ENCODE measurements at regions not wholly inside any gene's neighbourhood (a gene's known extent, or its start where the extent isn't known, plus 50 kb on each side); places are given as distances from the start of the nearest gene placed in this dataset.
"Not testable (repeated sequence)": the region's sequence is repeated elsewhere in the genome, so short reads cannot be mapped to it uniquely, and the experiment has no call there.

DNA sequence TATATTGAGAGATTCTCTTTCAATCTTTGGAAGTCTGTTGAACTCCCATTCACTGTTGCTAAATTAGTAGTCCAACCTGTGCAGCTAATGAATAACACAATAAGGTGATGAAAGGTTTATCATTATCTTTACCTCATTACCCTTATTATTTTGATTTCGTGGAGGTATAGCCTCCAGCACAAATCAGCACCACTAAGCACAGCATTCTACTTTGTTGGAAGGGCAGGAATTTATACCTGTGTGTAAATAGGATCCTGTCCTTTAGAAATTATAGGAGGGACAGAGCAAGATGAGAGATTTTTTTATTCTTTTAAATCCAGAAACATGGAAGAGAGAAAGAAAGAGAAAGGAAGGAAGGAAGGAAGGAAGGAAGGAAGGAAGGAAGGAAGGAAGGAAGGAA lies 454.1 kb downstream of the PDGFC start:
- 60 to 68% methylated on average over 1 of the region's 1 CpG for WGBS, 2 donors
- Histone ChIP-seq H3K4me1 (no peaks in the 10 kb centered on the region), H3K27ac (no peak overlapping the region), H3K9me3 (no peaks in the 10 kb centered on the region), H3K4me3 (no peak overlapping the region), H3K36me3 (no peaks in the 10 kb centered on the region), H3K27me3 (no peaks in the 10 kb centered on the region)
- no peak for DNase-seq (ENCODE audit: low spot score in 2 of 2)
- TF ChIP-seq, protein P1, sequence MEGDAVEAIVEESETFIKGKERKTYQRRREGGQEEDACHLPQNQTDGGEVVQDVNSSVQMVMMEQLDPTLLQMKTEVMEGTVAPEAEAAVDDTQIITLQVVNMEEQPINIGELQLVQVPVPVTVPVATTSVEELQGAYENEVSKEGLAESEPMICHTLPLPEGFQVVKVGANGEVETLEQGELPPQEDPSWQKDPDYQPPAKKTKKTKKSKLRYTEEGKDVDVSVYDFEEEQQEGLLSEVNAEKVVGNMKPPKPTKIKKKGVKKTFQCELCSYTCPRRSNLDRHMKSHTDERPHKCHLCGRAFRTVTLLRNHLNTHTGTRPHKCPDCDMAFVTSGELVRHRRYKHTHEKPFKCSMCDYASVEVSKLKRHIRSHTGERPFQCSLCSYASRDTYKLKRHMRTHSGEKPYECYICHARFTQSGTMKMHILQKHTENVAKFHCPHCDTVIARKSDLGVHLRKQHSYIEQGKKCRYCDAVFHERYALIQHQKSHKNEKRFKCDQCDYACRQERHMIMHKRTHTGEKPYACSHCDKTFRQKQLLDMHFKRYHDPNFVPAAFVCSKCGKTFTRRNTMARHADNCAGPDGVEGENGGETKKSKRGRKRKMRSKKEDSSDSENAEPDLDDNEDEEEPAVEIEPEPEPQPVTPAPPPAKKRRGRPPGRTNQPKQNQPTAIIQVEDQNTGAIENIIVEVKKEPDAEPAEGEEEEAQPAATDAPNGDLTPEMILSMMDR (IDR thresholded peaks at IDR 0.05): no peak
- TF ChIP-seq EP300 (IDR thresholded peaks at IDR 0.05): no peak
- TF ChIP-seq POLR2A (IDR thresholded peaks at IDR 0.05): no peak

- H3K27me3 ChIP-seq: no peaks in the 10 kb centered on the region
- no peaks in the 10 kb centered on the region for H3K36me3 ChIP-seq
- DNase-seq (ENCODE audit: low spot score in 2 of 2): no peak
- no peaks in the 10 kb centered on the region for H3K4me1 ChIP-seq
- TF ChIP-seq POLR2A (IDR thresholded peaks at IDR 0.05) (no peak), EP300 (IDR thresholded peaks at IDR 0.05) (no peak)
- TF ChIP-seq, protein P1 (IDR thresholded peaks at IDR 0.05): no peak
- 93 to 98% methylated on average over 1 of the region's 1 CpG for WGBS, 2 donors
- no peak overlapping the region for H3K4me3 ChIP-seq
- no peak overlapping the region for H3K27ac ChIP-seq
- no peaks in the 10 kb centered on the region for H3K9me3 ChIP-seq
Observed at GRCh38 chr4:156516698-156517097, 454.9 kb downstream of the PDGFC start.

DNA sequence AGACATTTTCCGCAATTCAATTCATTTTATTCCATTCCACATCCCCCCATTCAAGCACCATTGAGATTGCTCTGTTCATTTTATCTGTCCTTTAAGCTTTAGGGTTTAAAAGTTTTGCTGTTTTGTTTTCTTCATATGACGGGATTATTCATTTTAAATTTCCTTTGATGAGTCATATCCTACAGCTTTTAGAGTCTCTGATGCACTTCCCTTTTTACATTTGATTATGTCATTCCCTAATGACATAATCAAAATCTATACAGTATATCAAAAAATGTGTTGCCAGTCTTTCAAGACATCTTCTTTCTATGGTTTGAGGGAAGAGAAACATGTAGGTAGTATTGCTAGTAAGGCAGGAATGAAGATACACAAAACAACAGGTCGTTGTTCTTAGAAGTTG lies 456.3 kb downstream of the PDGFC start:
- H3K4me1 ChIP-seq: no peaks in the 10 kb centered on the region
- H3K27ac ChIP-seq: no peak overlapping the region
- no peak overlapping the region for H3K4me3 ChIP-seq
- H3K9me3 ChIP-seq: no peaks in the 10 kb centered on the region
- 73 to 83% methylated on average over 3 of the region's 3 CpGs for WGBS, 2 donors
- H3K27me3 ChIP-seq: no peaks in the 10 kb centered on the region
- H3K36me3 ChIP-seq: no peaks in the 10 kb centered on the region
- DNase-seq (ENCODE audit: low spot score in 2 of 2): no peak
- TF ChIP-seq EP300 (IDR thresholded peaks at IDR 0.05) (no peak), POLR2A (IDR thresholded peaks at IDR 0.05) (no peak)
- TF ChIP-seq, protein P1 (IDR thresholded peaks at IDR 0.05): no peak

GRCh38 chr4:156512622-156513021 lies 459.0 kb downstream of the PDGFC start:
- whole genome bisulfite sequencing, 2 donors: 34 to 44% methylated on average over 2 of the region's 2 CpGs
- Histone ChIP-seq H3K27me3 (no peaks in the 10 kb centered on the region), H3K9me3 (peaks cover 0 to 4% (median 0%) of the 10 kb centered on the region in 4 donors), H3K4me1 (no peaks in the 10 kb centered on the region), H3K27ac (no peak overlapping the region), H3K36me3 (no peaks in the 10 kb centered on the region), H3K4me3 (no peak overlapping the region)
- TF ChIP-seq, protein P1 (IDR thresholded peaks at IDR 0.05): no peak
- TF ChIP-seq EP300 (IDR thresholded peaks at IDR 0.05) (no peak), POLR2A (IDR thresholded peaks at IDR 0.05) (no peak)
- no peak for DNase-seq (ENCODE audit: low spot score in 2 of 2)

- 80 to 93% methylated on average over 1 of the region's 1 CpG for WGBS, 2 donors
- H3K27me3 ChIP-seq; DNase-seq (ENCODE audit: low spot score in 2 of 2); H3K27ac ChIP-seq; H3K9me3 ChIP-seq; H3K36me3 ChIP-seq; H3K4me1 ChIP-seq; H3K4me3 ChIP-seq: not testable (repeated sequence)
Observed at GRCh38 chr4:156509921-156510320, 461.7 kb downstream of the PDGFC start.

DNA sequence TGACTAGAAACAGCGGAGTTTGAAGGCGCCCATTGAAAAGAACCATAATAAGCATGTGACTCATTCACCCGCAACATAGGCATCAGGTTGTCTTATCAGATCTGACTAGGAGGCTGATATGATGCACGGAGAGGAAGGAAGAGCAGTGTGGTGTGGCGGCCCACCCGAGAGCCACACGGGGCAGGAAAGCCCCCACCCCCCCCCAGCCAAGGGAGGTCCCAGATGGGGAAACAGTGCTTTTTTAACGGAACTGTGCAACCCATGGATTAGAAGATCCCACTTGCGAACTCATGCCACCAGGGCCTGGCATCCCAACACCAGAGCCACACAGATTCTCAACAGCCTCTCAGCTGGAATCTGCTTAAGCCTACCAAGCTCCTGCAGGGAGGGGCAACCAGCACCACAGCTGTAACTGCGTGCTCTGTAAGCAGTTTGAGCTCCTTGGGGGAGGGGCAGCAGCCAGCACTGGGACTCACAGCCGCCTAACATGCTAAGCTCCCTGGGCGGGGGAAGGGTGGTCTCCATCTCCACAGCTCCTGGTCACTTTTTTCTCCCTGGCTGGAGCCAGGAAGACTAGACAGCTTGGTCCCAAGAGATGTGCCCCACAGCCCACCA lies 466.2 kb downstream of the PDGFC start:
- Histone ChIP-seq H3K4me1 (no peaks in the 10 kb centered on the region), H3K27me3 (no peaks in the 10 kb centered on the region), H3K27ac (no peak overlapping the region), H3K36me3 (no peaks in the 10 kb centered on the region), H3K4me3 (no peak overlapping the region), H3K9me3 (peaks cover 0 to 4% (median 0%) of the 10 kb centered on the region in 4 donors)
- DNase-seq (ENCODE audit: low spot score in 2 of 2): no peak
- no peak for TF ChIP-seq POLR2A (IDR thresholded peaks at IDR 0.05)
- no peak for TF ChIP-seq EP300 (IDR thresholded peaks at IDR 0.05)
- TF ChIP-seq, protein P1 (IDR thresholded peaks at IDR 0.05): no peak
- 80 to 82% methylated on average over 10 to 12 of the region's 12 CpGs for WGBS, 2 donors
